ENCODE measurements at regions not wholly inside any gene's neighbourhood (a gene's known extent, or its start where the extent isn't known, plus 50 kb on each side); places are given as distances from the start of the nearest gene placed in this dataset.

GRCh38 chr22:25448435-25449051 lies 115.9 kb upstream of the GRK3 start:
- TF ChIP-seq CTCF (IDR thresholded peaks at IDR 0.05; ENCODE audit: extremely low read depth in 1 of 2, insufficient read depth in 1 of 2, low read depth in 1 of 2, low read length in 2 of 2) = no peak
- TF ChIP-seq MAX (IDR thresholded peaks at IDR 0.05; ENCODE audit: insufficient read depth, insufficient read length) = no peak
